SK-N-SH (cell line): ENCODE measurements at regions not wholly inside any gene's neighbourhood (a gene's known extent, or its start where the extent isn't known, plus 50 kb on each side); places are given as distances from the start of the nearest gene placed in this dataset.

Experiments
- GABPA ChIP-seq: IDR thresholded peaks from 2 replicates; pipeline ENCODE4 v1.4.0; 2012; ENCODE audit warnings: low read depth, mild to moderate bottlenecking
- NRF1 ChIP-seq: IDR thresholded peaks from 2 replicates; pipeline ENCODE4 v1.6.1; 2012; ENCODE audit warnings: low read depth, mild to moderate bottlenecking, low read length
- POLR2AphosphoS5 ChIP-seq: IDR thresholded peaks from 2 replicates; pipeline ENCODE4 v1.6.1; 2012; ENCODE audit warnings: low read depth, low read length
- TF ChIP-seq, protein P1 (sequence below): fragments of 200-600 bp; sonication (generic); IDR thresholded peaks from 2 replicates; pipeline ENCODE4 v1.6.1; 2017; ENCODE audit warnings: antibody characterized with exemption, mild to moderate bottlenecking, moderate library complexity

- TF ChIP-seq, protein P1, sequence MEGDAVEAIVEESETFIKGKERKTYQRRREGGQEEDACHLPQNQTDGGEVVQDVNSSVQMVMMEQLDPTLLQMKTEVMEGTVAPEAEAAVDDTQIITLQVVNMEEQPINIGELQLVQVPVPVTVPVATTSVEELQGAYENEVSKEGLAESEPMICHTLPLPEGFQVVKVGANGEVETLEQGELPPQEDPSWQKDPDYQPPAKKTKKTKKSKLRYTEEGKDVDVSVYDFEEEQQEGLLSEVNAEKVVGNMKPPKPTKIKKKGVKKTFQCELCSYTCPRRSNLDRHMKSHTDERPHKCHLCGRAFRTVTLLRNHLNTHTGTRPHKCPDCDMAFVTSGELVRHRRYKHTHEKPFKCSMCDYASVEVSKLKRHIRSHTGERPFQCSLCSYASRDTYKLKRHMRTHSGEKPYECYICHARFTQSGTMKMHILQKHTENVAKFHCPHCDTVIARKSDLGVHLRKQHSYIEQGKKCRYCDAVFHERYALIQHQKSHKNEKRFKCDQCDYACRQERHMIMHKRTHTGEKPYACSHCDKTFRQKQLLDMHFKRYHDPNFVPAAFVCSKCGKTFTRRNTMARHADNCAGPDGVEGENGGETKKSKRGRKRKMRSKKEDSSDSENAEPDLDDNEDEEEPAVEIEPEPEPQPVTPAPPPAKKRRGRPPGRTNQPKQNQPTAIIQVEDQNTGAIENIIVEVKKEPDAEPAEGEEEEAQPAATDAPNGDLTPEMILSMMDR, result no peak
- no peak for TF ChIP-seq NRF1
- TF ChIP-seq GABPA, result no peak
- TF ChIP-seq POLR2AphosphoS5, result no peak
These were observed 312.0 kb downstream of the ALDH8A1 start for GRCh38 chr6:134637847-134638437.
